D721Med (cell line): ENCODE measurements at regions not wholly inside any gene's neighbourhood (a gene's known extent, or its start where the extent isn't known, plus 50 kb on each side); places are given as distances from the start of the nearest gene placed in this dataset.

Experiments
- DNase-seq: peaks from one replicate; pipeline ENCODE4 v3.0.0; 2011; ENCODE audit warnings: low spot score; ENCODE audit not compliant: insufficient read length
- FAIRE-seq: peaks from 2 replicates; lab custom pipeline; 2011; peaks lifted over from hg19 to GRCh38; lab: Jason Lieb, UNC
- TF ChIP-seq, protein P1 (sequence below): IDR thresholded peaks from 2 replicates; pipeline ENCODE4 v1.5.1; 2012; ENCODE audit warnings: mild to moderate bottlenecking, control low read depth; ENCODE audit not compliant: insufficient read depth; ENCODE audit errors: missing control alignments

DNA sequence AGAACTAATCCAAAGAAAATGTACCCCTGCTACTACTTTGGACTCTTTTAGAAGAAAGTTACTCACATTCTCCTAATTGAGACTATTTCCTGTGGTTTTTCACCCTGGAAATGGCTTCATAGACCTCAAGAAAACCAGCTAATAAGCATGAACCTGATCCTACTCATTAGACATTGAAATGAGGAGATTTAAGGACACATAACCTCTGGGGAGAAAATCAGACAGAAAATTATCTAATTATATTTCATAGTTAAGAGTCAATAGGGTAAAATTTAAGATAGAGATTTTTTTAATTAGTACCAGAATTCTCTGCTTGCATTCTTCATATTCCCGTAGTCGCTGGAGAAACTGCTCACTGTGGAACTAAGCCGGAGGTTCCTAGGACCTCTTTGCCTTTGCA, 114.6 kb upstream of the ACP3 start:
- no peak for DNase-seq
- no peak for FAIRE-seq
- TF ChIP-seq, protein P1, sequence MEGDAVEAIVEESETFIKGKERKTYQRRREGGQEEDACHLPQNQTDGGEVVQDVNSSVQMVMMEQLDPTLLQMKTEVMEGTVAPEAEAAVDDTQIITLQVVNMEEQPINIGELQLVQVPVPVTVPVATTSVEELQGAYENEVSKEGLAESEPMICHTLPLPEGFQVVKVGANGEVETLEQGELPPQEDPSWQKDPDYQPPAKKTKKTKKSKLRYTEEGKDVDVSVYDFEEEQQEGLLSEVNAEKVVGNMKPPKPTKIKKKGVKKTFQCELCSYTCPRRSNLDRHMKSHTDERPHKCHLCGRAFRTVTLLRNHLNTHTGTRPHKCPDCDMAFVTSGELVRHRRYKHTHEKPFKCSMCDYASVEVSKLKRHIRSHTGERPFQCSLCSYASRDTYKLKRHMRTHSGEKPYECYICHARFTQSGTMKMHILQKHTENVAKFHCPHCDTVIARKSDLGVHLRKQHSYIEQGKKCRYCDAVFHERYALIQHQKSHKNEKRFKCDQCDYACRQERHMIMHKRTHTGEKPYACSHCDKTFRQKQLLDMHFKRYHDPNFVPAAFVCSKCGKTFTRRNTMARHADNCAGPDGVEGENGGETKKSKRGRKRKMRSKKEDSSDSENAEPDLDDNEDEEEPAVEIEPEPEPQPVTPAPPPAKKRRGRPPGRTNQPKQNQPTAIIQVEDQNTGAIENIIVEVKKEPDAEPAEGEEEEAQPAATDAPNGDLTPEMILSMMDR: no peak

DNA sequence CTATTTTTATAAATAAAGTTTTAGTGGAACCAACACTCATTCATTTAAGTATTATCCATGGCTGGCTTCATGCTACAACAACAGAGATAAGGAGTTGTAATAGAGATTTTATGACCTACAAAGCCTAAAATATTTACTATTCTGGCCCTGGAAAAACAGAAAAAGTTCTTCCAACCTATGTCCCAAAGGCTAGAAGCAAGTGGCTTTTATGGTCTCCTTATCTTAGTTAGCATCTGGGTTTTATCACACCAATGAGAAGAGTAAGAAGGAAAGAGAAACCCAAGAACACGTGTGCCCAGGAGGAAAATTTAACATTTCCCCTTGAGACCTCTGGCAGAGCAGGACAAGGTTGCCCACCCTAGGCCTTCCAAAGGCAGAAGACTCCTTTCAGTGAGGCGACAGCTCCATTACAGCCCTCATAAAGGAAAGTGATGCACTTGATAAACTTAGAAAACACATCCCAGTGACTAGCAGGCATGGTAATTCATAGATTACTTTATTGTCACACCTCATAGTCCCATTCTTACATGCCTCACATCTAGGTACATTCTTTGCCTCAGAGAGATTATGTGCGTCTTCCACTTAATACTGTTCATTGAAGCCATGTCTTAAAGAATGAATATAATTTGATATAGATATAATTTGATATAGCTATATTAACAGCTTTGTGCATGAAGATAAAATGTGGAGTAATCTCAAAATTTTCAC, 113.2 kb upstream of the ACP3 start:
- no peak for FAIRE-seq

DNA sequence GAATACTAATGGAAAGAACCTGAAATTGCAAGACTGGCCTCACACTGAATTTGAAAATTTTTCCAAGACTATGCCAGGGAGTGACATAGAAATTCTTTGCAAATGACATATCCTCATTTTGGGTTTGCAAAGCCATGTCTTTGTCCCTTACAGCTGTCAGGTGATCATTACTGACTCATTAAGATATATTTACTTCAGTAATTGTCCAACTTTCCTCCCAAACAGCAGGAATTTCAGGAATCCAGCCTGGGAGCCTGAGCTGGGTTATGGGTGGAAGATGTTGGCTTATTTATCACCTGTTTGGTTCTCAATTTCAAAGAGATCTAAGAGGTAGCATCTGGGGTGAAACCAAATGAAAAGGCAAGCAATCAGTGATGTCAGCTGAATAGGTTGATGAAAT, 111.6 kb upstream of the ACP3 start:
- DNase-seq: no peak
- FAIRE-seq: no peak
- TF ChIP-seq, protein P1: no peak

More for the DNA sequence above, 113.2 kb upstream of the ACP3 start:
- TF ChIP-seq, protein P1: no peak
- no peak for DNase-seq

DNA sequence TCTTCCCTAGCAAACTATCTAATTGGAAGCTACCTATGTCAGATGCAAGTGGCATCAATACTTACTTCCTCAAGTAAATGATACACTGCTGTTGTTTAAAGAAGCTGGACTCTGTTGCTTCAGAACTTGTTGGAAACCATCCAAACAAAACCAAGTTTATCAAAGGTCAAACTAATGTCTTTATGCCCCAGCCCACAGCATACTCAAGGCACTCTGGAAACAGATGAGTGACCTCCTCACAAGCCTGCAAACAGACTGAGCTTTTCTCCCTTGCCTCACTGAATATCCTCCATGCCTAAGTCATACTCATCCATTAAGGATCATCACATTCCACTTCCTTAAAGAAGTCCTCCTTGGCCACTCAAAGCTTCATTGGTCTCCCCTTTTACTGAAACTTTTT, 107.4 kb upstream of the ACP3 start:
- TF ChIP-seq, protein P1: no peak
- FAIRE-seq: no peak
- DNase-seq: no peak

DNA sequence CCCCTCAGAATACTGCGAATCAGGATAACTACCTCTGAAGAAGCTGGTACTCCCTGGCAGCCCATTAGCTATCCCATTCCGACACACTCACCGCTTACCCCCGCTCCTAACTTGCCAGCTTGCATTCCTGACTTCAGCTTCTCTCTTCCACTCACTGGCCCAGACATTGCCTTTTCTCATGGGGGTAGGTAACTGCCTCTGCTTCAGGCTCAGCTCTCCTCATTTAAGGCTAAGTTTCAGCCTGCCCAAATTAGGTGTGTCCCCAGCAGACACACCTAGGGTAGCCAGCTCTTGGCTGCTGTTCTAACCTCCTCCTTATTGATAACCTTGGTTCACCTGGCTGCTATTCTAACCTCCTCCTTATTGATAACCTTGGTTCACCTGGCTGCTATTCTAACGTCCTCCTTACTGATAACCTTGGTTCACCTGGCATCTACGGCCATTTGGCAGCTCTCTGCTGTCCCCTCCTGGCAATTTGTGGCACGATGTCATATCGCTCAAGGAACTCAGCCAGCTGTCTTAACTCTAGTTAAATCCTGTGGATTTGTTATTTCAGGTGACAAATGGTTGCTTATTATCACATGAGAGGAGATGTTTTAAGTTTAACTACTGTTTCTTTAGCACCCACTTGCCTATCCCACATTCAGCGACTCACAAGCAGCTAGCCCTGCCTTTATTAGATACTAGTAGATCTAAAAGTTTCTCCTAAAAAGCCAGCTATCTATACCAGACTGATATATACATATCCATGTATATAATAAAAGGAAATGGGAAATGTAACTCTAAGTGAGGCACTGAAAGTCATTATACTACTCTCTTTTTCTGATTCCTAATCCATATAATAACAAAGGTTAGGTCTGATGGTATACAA, 106.5 kb upstream of the ACP3 start:
- FAIRE-seq (no peak), DNase-seq (no peak)
- TF ChIP-seq, protein P1: peak; percentile 52

DNA sequence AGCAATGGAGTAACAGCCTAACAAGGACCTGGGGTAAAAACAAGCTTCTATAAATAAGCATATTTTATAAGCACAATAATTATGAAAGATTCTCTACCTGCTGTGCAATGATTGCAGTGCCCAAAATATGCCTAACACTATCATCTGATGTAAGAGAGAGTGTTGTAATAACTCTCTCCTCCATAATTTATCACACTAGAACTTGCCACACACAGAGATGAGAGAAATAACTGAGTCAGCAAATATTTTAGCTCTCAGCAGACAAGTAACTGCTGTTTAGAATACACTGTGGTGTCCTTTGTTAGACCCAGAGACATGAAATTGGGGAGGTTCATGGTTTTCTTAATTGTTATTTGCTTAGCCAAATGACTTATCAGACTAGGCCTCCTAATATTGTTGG, 105.3 kb upstream of the ACP3 start:
- no peak for FAIRE-seq
- DNase-seq: no peak
- TF ChIP-seq, protein P1: no peak
